ENCODE measurements at regions not wholly inside any gene's neighbourhood (a gene's known extent, or its start where the extent isn't known, plus 50 kb on each side); places are given as distances from the start of the nearest gene placed in this dataset.

- in situ Hi-C loops (cut with MboI; ENCODE audit: low sequenced_read_pairs, unreplicated experiment) = no loop called here
- DNase-seq (ENCODE audit: low spot score) = no peak
- TF ChIP-seq CTCF (IDR thresholded peaks at IDR 0.05; ENCODE audit: borderline replicate concordance, control extremely low read depth, extremely low read depth, insufficient read depth, missing control alignments) = no peak
These were observed 158.4 kb upstream of the DPT start for GRCh38 chr1:168887381-168887780.

GRCh38 chr1:168888418-168888817 lies 159.4 kb upstream of the DPT start:
- no peak for TF ChIP-seq CTCF (IDR thresholded peaks at IDR 0.05; ENCODE audit: borderline replicate concordance, control extremely low read depth, extremely low read depth, insufficient read depth, missing control alignments)
- in situ Hi-C loops (cut with MboI; ENCODE audit: low sequenced_read_pairs, unreplicated experiment) = no loop called here
- no peak for DNase-seq (ENCODE audit: low spot score)

DNA sequence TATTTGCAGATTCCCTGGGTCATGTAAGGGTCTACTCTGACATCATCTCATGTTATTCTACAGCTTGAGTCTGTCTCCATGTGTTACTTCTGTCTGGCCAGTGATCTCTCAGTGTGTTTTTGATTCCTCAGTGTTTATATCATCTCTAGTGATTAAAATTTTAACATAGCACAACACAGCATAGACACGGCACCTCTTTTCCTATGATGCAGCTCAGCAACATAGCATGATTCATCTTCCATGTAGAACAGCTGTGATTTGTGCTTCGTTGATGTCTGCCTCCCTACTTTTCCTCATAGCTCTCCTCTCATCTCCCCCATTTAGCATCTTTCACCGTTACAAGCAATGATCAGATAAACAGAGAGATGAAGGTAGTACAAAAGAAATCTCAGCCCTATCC lies 163.9 kb upstream of the DPT start:
- in situ Hi-C loops (cut with MboI; ENCODE audit: low sequenced_read_pairs, unreplicated experiment) = no loop called here
- no peak for DNase-seq (ENCODE audit: low spot score)
- TF ChIP-seq CTCF (IDR thresholded peaks at IDR 0.05; ENCODE audit: borderline replicate concordance, control extremely low read depth, extremely low read depth, insufficient read depth, missing control alignments) = no peak

DNA sequence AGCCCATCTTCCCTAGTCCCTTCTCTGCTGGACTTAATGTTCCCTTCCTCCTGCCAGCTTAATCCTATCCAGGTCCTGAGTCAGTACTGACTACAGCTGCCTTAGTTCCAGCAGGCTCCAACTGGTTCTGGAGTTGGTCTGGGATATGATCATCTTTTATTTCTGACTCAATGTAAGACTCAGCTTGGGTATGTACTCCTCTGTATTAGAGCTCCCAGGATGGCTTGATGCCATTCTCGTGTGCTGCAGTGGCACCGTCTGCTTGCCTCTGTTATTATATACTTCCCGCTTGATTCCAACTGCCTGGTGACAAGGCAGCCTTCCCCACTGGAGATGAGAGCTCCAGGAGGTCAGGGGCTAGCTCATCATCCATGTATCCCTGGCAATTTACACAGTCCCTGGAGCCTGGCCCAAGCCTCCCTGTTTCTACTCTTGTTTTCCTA lies 164.4 kb upstream of the DPT start:
- no peak for TF ChIP-seq CTCF (IDR thresholded peaks at IDR 0.05; ENCODE audit: borderline replicate concordance, control extremely low read depth, extremely low read depth, insufficient read depth, missing control alignments)
- no peak for DNase-seq (ENCODE audit: low spot score)
- in situ Hi-C loops (cut with MboI; ENCODE audit: low sequenced_read_pairs, unreplicated experiment) = no loop called here

DNA sequence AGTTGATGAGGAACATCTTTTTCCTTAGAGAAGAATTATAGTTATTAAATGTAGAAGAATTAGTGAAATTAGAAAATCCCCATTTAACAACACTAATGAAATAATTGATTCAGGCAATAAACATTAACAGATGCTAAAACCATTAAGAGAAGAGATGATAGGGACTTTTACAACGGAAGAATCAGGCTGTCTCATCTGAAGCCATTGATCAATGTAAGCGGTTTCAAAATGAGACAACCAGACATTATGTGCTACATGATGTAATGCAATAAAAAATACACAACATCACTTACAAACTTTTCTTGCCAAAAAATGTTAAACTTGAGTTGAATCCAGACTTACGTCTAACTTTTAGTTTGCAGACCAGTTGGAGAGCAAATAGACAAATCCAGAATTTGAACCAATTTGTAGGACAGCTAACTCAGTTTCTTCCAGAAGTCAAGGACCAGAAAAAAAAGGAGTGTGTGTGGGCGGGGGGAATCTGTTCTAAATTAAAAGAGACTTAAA lies 165.4 kb upstream of the DPT start:
- no peak for DNase-seq (ENCODE audit: low spot score)
- TF ChIP-seq CTCF (IDR thresholded peaks at IDR 0.05; ENCODE audit: borderline replicate concordance, control extremely low read depth, extremely low read depth, insufficient read depth, missing control alignments) = no peak
- in situ Hi-C loops (cut with MboI; ENCODE audit: low sequenced_read_pairs, unreplicated experiment) = no loop called here

- DNase-seq (ENCODE audit: low spot score) = no peak
- in situ Hi-C loops (cut with MboI; ENCODE audit: low sequenced_read_pairs, unreplicated experiment) = no loop called here
- no peak for TF ChIP-seq CTCF (IDR thresholded peaks at IDR 0.05; ENCODE audit: borderline replicate concordance, control extremely low read depth, extremely low read depth, insufficient read depth, missing control alignments)
These were observed 168.2 kb upstream of the DPT start for GRCh38 chr1:168897249-168897648.
